Mesenteric fat pad (tissue), 1 donor: ENCODE measurements at regions not wholly inside any gene's neighbourhood (a gene's known extent, or its start where the extent isn't known, plus 50 kb on each side); places are given as distances from the start of the nearest gene placed in this dataset.
"Not testable (repeated sequence)": the region's sequence is repeated elsewhere in the genome, so short reads cannot be mapped to it uniquely, and the experiment has no call there.

Experiments
- DNase-seq: peaks from one replicate; pipeline ENCODE4 v3.0.0-alpha.2; 2020; ENCODE audit warnings: low spot score
- donor health status: DM: yes; HTN: yes; CAD: no.

DNA sequence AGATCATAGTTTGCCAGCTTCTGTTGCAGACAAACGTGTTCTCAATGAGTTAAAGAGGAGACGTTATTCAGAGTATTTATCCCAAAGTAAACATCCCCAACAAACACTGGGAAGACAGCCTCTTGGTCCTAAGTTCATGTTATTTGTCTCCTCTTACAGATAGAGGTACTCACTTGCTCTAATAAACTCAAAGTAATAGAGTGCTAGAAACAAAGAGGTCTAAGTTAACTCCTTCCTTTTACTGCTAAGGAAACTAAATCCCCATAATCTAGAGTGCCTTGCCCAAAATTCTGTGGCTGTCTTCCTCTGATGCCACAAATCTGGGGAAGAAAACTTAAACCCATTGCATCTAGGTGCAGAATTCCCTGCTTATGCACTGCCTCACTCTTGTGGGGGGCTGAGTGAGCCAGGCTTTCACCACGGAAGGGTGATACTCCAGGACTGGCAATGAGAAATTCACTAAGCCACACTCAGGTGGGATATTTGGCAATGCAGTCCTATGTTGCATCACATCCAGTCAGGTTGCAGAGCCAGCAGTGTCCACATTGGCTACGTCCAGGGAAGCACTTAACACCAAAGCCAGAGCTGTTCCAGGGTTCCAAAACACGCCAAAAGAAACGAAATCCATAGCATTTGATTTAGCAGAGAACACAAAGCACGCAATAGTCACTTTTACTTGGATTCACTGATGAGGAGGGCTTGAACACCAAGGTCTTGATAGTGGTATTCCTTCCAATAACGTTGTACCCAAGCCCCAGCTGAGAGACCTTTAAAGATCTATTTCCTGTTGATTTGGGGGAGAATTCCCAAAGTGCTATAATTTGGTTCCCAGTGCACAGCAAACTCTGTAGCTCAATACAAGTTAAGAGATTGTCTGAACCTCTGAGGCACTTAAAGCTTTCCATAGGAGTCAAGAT, 81.0 kb upstream of the FOXQ1 start:
- DNase-seq = peak; percentile 49

DNA sequence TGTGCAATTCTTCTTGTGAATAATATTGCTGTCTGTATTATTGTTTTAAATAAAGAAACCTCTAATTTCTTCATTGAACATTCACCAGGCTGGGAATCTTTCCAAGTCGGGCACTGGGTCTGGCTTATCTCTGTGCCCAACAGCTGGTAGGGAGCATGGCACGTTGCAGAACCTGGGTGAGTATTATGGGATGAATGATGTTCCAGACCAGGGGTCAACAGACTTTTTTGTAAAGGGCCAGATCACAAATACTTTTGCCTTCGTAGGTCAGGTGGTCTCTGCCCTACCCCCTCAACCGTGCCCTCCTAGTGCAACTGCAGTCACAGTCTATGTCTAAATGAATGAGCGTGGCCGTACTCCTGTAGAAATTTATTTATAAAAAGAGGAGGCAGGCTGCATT, 81.6 kb upstream of the FOXQ1 start:
- DNase-seq = no peak

DNA sequence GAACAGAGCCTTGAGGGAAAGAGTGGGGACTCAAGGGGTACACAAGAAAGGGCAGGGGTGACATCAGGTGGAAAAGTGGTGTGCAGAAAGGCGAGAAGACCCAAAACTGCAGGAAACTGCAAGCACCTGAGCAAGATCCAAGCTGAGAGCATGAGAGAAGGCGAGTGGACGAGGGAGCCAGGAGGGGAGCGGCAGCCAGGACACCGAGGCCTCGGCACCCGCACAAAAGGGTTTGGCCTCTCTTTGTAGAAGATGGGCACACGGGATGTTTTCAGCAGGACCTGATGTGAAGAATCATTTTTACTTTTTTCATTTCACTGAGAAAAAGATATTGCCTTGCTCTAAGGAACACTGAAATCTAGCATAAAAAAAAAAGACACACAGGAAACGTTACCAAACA, 82.1 kb upstream of the FOXQ1 start:
- DNase-seq = no peak

DNA sequence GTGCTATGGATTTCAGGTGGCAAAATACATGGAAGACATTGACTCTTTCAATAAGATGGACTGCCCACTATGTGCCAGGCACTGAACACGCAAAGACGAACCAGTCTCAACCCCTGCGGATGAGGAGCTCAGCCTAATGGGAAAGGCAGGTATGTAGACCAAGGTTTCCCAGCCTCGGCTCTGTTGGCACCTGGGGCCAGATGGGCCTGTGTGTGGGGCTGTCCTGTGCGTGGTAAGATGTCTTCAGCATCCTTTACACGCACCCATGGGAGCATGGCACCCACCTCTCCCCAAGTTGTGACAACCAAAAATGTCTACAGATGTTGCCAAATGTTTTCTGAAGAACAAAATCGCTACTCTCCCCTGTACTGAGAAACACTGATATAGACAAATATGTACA, 82.6 kb upstream of the FOXQ1 start:
- DNase-seq = peak; percentile 67

DNA sequence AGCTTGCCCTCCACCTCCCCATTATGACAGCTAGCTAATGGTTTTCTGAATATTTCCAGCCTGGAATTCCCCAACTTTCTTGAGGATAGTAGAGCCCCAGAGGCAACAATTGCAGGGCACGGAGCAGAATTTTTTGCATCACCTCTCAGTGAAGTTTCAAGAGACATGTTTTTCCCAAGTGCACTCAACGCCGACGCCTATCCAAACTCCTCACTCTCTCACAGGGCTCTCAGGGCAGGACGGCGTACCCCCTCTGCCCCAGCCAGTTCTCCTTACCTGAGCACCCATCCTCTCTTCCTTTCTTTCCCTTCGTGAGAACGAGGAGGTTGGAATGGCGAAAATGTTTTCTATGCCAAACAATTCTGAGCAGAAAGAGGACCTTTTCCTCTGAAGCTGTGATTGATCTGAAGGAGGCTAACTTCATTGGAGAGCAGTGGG, 83.1 kb upstream of the FOXQ1 start:
- no peak for DNase-seq

DNA sequence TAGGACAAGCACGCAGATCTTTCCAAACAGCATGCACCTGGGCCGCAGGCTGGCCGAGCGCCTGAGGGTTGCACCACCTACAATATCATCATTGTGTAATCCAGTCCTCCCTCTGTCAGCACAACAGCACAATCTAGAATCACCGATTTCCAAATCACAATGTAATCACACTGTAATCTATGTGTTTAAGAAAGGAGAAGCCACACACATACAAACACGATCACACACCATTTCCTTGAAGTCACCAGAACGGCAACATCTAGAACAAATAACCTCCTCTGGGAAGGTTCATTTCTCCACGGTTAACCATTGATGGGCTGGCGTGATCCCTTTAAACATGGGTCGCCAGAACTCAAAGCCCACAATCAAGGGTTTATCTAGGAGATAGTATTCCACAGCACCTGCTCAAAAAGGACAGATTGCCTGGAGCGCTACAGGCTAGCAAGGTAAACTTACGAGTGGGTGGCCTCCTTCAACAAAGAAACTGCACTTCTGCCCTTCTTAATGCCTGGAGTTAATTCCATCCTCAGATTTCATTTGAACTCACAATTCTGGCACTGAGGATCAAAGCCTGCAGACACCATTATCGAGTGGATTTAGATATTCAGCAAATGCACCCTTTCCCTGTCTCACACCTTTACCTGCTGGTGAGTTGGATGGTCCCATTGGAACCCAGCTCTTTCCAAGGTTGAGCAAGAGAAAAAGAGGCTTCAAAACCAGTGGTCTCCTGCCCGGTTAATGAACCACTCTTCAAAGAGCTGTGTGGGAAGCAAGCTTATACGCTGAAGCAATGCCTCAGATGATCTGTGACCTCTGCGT, 83.8 kb upstream of the FOXQ1 start:
- DNase-seq = no peak

DNA sequence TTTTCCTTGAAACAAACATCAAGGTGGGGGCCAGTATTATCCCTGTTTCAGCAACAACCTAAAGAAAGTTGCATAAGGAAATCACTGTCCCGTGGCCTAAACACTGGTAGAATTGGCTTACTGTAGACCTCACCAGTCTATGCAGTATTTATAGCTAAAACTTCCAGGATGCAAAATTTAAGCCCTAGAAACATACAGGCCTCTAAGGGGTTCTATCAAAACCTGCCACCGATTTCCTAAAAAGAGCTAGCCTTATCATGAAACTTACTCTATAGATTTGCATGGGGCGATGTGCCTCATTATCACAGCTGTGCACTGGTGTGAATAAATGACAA, 84.3 kb upstream of the FOXQ1 start:
- no peak for DNase-seq

DNA sequence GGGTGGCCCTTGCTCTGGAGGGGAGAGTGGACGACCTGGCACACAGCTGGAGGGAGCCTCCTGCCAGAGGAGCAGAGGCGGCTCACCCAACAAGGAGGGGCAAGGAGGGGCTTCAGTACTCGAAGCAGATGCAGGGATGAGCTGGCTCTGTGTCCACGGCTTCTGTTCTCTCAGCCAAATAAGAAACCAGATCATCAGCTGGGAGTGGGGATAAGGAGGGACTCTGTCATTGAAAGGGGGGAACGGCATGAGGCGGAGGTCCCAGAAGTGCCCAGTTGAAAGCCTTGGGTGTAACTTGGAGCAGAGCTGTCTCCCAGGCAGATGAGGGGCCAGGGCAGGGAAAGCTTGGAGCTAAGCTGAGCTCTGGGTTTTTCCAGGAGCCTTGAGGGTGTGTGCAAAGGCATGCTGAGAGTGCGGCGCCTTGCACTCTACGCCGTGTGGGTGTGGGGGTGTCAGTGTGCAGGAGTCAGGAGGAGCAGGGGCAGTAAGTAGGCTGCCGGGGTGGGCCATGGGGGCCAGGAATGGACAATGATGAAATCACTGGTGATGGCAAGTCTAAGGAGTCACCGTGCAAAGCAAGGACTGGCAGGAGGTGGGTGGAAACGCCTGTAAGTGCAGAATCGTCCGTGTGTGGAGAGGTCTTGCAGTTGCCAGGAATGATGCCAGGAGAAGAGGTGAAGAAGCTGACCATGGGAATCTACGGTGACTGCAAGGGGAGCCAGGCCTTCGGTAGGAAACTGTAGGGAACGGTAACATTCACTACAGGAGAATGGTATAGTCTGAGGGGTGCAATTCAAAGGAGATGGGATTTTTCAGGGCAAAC, 85.4 kb upstream of the FOXQ1 start:
- peak; percentile 82 for DNase-seq

DNA sequence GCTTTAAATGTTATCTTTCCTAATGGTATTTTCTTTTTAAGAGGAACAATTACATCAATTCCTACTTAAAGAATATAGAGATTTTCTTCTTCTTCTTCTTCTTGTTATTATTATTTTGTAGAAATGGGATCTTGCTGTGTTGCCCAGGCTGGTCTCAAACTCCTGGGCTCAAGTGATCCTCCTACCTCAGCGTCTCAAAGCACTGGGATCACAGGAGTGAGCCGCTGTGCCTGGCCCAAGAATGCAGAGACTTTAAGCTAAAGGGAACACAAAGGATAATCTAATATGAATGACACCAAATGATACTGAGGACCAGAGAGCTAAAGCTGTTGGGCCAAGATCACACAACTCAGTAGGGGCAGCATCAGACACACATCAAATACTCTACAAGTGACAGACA, 87.4 kb upstream of the FOXQ1 start:
- peak; percentile 78 for DNase-seq

DNA sequence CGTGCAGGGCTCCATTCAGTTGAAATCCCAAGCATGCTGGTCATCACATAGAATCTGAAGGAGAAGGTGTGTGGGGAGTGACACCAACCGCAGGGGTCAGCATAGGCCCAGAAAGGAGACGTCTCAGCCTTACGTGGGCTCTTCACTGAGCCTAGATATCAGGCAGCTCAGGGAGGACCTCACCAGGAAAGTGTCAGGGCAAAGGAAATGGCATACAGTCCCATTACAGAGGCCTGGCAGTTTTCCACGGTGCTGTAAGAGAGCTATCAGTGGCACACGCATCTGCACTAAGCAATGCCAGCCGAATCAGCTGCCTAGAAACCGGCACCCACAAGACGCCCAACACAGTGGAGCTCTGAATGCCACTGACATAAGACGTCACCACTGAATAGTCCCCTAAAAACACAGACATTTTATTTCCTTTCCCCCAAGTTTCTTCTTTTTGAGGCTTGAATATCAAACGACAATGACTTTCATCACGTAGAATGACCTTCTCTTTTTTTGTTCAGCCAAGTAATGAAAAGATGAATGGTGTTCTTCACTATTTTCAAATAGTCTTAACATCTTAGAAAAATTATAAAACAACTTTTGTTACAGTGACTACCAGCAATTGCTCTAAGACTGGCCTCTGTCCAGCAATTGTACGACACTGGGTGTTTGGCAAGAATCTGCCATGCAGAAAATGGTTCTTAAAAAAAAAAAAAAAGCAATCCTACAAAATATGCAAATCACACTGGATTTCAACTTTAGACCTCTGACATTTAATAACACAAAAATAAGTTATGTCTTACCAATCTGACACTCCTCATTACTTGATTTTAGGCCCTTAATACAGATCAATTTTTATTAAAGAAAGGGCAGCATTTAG, 88.9 kb upstream of the FOXQ1 start:
- no peak for DNase-seq

DNA sequence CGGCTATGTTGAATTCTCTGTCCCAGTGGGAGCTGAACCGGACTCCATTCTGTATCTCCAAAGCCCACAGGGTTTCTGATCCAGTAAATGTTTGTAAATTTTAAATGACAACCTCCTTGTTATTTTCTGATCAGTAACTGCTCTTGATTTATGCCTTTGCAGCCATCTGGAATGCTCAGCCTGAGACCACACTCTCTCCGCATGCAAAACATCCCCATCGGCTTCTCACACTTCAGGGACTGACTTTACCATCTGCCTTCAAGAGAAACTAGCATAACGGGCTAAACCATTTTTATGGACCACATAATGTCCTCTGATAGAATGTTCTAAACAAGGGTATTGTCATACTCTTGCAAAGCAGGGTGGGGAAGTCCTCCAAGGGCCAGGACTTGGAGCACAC, 94.5 kb upstream of the FOXQ1 start:
- DNase-seq = no peak

DNA sequence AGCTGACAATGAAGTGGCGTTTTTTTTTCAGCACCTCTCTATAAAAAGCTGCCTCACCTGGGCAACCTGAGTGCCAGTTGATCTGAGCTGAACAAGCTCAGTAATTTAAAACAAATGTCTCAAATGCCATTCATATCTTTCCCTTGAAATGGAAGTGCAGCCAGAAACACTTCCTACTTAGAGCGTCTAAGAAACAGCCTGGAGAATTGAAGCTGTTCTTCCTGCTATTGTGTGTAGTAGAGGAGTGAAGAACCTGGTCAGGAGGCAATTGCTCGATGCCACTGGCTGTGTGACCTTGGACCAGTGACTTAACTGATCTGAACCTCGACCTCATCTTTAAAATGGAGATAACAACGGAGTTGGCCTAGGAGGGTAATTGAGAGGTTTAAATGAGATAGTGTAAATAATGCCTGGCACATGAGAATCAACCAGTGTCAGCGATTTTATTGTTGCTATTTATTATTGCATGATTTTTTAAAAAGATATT, 95.4 kb upstream of the FOXQ1 start:
- DNase-seq = no peak

DNA sequence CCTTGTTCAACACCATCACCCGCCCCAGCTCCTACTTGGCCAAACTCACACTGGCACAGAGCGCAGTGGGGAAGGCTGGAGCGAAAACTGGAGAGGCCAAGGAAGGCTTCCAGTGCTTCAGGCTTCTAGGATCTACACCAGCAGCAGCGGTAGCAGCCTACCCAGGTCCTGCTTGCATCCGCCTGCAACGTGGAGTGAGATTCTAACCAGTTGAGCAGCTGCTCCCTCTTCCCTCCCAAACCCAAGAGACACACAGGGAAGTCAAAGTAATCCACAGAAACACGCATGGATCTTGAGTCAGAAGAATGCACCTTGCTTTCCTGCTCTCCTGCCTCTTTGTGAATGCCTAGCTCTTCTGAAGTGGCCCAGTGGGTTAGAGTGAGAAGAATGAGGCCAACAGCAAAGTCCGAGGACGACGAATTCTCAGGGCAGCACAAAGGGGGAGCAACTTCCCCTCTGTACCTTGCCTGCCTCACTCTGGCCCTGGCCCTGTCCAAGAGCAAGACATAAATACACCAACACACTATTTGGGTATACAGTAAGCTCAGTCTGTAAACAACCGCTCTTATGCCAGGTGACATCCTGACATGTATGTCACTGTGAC, 95.9 kb upstream of the FOXQ1 start:
- no peak for DNase-seq

DNA sequence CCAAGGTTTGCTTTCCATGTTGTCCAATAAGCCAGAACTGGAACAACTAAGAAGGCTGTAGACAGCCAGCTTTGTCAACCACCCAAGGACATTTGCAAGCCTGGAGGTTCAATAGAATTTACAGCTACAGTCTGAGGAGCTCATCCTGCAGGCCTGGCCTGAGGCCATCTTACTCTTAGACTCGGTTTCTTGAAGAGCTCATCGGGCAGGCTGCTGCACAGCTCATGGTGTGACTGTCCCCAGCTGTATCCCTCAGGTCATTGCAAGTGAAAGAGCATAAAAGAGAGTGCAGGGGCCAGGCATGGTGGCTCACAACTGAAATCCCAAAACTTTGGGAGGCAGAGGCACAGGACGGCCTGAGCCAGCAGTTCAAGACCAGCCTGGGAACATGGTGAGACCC, 96.9 kb upstream of the FOXQ1 start:
- no peak for DNase-seq

DNA sequence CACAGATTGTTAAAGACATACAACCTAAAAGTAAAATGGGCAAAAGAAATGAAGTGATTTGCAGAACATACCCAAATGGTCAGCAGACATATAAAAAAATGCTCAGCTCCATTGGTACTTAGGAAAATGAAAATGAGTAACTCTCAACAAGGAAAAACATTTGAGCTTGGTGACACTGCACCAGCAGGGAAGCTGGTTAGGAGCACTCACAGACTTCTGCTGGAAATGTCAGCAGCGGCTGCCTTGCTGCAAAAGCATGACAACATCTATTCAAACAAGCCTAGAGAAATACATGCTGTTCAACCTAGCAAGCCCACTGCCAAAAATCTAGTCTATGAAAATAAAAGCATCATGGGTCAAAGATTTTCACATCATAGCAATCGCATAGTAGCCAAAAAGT, 99.0 kb upstream of the FOXQ1 start:
- DNase-seq = no peak

DNA sequence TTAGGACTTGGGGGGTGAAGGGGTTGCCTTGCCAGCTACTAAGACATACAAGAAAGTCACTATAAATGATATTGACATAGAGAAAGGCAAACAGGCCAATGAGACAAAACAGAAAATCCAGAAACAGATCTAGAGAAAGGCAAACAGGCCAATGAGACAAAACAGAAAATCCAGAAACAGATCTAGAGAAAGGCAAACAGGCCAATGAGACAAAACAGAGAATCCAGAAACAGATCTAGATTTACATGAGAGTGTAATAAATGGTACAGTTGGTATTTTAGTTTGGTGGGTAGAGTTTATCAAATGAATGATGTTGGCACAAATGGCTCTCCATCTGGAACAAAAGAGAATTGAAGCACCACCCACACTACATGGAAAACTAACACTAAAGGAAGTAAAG, 99.8 kb upstream of the FOXQ1 start:
- not testable (repeated sequence) for DNase-seq

DNA sequence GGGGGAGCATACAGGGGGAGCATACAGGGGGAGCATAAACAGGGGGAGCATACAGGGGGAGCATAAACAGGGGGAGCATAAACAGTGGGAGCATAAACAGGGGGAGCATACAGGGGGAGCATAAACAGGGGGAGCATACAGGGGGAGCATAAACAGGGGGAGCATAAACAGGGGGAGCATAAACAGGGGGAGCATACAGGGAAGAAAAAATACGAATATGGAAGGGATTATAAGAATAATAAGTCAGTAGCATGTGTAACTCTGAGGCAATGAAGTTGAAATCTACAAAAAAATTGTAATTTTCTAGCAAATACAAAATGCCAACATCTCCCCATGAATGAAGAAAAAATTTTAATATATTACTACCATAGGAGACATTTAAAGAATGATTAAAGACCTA, 101.3 kb upstream of the FOXQ1 start:
- not testable (repeated sequence) for DNase-seq

DNA sequence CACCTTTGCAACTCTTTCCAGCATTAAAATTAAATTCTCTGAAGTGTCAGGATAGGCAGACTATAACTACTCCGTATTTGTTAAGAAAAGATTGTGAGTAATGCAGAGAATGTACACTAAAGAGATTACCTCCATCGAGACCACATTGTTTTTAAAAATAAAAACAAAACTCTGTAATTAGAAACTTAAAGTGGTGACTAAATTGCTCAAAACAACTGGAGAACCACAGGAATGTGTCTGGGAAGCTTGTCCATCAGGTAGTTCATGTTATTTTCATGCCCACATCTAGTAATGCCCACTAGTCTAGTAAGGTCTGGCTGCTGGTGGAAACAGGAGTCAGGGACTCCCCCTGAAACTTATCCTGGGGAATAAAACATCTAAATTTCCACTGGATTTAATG, 103.0 kb upstream of the FOXQ1 start:
- no peak for DNase-seq

DNA sequence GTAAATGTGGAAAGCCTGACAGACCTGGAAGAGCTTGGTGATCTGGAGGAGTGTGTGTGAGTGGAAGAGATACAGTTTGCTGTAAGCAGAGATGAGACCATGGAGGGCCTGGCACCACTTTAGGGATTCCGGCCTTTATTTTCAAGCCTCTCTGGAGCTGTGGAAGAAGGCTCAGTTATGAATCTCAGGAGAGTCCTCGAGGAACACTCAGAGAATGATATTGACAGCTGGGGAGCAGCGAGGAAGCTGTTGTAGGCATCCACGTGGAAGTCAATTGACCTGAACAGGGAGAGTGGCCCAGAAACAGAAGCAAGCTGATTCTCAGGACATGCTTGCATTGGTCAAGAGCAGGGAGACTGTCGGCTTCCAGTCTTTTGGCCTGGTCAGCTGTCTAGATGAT, 108.4 kb upstream of the FOXQ1 start:
- no peak for DNase-seq

DNA sequence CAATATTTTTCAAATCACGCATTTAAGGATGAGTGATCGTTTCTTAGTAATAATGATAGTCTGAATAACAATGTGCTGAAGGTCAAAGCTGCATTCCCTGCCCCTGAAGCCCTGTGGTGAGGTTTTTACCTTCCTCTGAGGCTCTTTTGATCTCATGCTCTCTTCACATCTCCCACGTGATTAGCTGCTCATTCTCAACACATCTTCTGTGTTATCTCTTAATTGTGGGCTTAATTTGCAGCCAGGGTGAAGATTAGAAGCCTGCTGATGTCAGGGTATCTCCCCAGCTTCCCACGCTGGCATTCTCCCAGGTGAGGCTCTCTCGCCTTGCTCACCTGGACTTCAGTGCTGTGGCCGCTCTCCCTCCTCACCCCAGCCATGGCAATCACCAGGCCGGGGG, 109.7 kb upstream of the FOXQ1 start:
- DNase-seq = no peak
